Astrocyte (in vitro differentiated cells and primary cell): ENCODE measurements at regions not wholly inside any gene's neighbourhood (a gene's known extent, or its start where the extent isn't known, plus 50 kb on each side); places are given as distances from the start of the nearest gene placed in this dataset.
A peak's percentile ranks its signal among the peaks of the same experiment; 100 is the strongest.

Experiments
- DNase-seq: peaks from one replicate; pipeline ENCODE4 v3.0.0-alpha.2; 2010; ENCODE audit warnings: low read depth
- FAIRE-seq: peaks from 2 replicates; lab custom pipeline; 2011; peaks lifted over from hg19 to GRCh38; lab: Jason Lieb, UNC
- H2AFZ ChIP-seq: 2 replicates; pipeline ENCODE4 v1.6.0; 2012; ENCODE audit warnings: low read depth, low read length, inconsistent platforms
- H3K27ac ChIP-seq: 2 replicates; pipeline ENCODE4 v1.5.1; 2011; ENCODE audit warnings: low read depth, low read length, inconsistent platforms
- H3K27me3 ChIP-seq: 2 replicates; pipeline ENCODE4 v1.6.0; 2011; ENCODE audit warnings: low read length, inconsistent platforms; ENCODE audit not compliant: insufficient read depth
- H3K36me3 ChIP-seq: 2 replicates; pipeline ENCODE4 v1.5.1; 2011; ENCODE audit warnings: low read length, inconsistent platforms; ENCODE audit not compliant: insufficient read depth
- H3K4me1 ChIP-seq: 2 replicates; pipeline ENCODE4 v1.5.1; 2011; ENCODE audit warnings: low read length, inconsistent platforms; ENCODE audit not compliant: insufficient read depth
- H3K4me2 ChIP-seq: 2 replicates; pipeline ENCODE4 v1.6.0; 2012; ENCODE audit warnings: low read length, inconsistent platforms
- H3K4me3 ChIP-seq: 2 replicates; pipeline ENCODE4 v1.5.1; 2011; ENCODE audit warnings: low read depth, mild to moderate bottlenecking, low read length, inconsistent platforms; ENCODE audit not compliant: insufficient read depth
- H3K79me2 ChIP-seq: 2 replicates; pipeline ENCODE4 v1.6.0; 2012; ENCODE audit warnings: mild to moderate bottlenecking, low read length, inconsistent platforms; ENCODE audit not compliant: insufficient read depth
- H3K9ac ChIP-seq: 2 replicates; pipeline ENCODE4 v1.6.0; 2012; ENCODE audit warnings: mild to moderate bottlenecking, low read length, inconsistent platforms
- H3K9me3 ChIP-seq: 2 replicates; pipeline ENCODE4 v1.5.1; 2012; ENCODE audit warnings: low read depth, mild to moderate bottlenecking, low read length, inconsistent platforms; ENCODE audit not compliant: insufficient read depth
- H4K20me1 ChIP-seq: 2 replicates; pipeline ENCODE4 v1.6.0; 2012; ENCODE audit warnings: low read length, inconsistent platforms; ENCODE audit not compliant: insufficient read depth
- H3K27ac Mint-ChIP-seq: one replicate; pipeline ENCODE4 v1.8.0; 2021; ENCODE audit warnings: mild to moderate bottlenecking, mixed read lengths; ENCODE audit not compliant: unreplicated experiment
- H3K27me3 Mint-ChIP-seq: one replicate; pipeline ENCODE4 v1.8.0; 2021; ENCODE audit warnings: low read depth, mixed read lengths; ENCODE audit not compliant: unreplicated experiment
- H3K36me3 Mint-ChIP-seq: one replicate; pipeline ENCODE4 v1.8.0; 2021; ENCODE audit warnings: low read depth, mixed read lengths; ENCODE audit not compliant: unreplicated experiment
- H3K4me1 Mint-ChIP-seq: one replicate; pipeline ENCODE4 v1.8.0; 2021; ENCODE audit warnings: low read depth, mixed read lengths; ENCODE audit not compliant: unreplicated experiment
- H3K4me3 Mint-ChIP-seq: one replicate; pipeline ENCODE4 v1.8.0; 2021; ENCODE audit warnings: mild to moderate bottlenecking, moderate library complexity, mixed read lengths; ENCODE audit not compliant: unreplicated experiment
- H3K9me3 Mint-ChIP-seq: one replicate; pipeline ENCODE4 v1.8.0; 2021; ENCODE audit warnings: mild to moderate bottlenecking, mixed read lengths; ENCODE audit not compliant: unreplicated experiment
- EZH2 ChIP-seq: IDR thresholded peaks from 2 replicates; pipeline ENCODE4 v1.6.1; 2012; ENCODE audit warnings: mild to moderate bottlenecking, low read length, inconsistent platforms; ENCODE audit not compliant: insufficient read depth
- TF ChIP-seq, protein P1 (sequence below): IDR thresholded peaks from 2 replicates; pipeline ENCODE4 v1.5.1; 2011; ENCODE audit warnings: low read depth, mild to moderate bottlenecking, inconsistent platforms, low read length, moderate library complexity; ENCODE audit not compliant: insufficient read depth

DNA sequence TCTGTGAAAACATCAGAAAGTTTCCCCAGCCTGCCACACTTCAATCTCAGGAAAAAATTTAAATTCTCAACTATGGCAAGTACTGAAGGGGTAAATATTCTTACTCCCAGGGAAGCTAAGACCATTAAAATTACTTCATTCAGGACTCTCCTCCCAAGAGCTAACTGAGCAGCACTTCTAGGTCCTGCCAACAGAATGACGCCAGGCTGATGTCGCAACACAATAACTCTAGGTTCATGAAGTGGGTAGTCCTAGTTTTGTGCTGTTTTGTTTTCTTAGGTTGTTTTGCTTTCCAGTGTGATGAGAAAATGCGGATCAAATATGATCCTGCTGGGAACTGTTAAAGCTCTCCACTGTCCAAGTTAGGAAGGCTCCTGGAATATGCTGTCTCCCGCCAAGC is 180.0 kb downstream of the NKX6-1 start:
- Histone ChIP-seq H4K20me1 (no peaks in the 10 kb centered on the region), H3K4me3 (no peak overlapping the region), H3K4me1 (no peaks in the 10 kb centered on the region), H3K36me3 (no peaks in the 10 kb centered on the region), H3K79me2 (no peaks in the 10 kb centered on the region), H3K27me3 (no peaks in the 10 kb centered on the region), H3K27ac (no peak overlapping the region), H3K9ac (no peak overlapping the region), H2AFZ (no peak overlapping the region), H3K4me2 (no peak overlapping the region), H3K9me3 (no peaks in the 10 kb centered on the region)
- no peak for TF ChIP-seq EZH2
- TF ChIP-seq, protein P1, sequence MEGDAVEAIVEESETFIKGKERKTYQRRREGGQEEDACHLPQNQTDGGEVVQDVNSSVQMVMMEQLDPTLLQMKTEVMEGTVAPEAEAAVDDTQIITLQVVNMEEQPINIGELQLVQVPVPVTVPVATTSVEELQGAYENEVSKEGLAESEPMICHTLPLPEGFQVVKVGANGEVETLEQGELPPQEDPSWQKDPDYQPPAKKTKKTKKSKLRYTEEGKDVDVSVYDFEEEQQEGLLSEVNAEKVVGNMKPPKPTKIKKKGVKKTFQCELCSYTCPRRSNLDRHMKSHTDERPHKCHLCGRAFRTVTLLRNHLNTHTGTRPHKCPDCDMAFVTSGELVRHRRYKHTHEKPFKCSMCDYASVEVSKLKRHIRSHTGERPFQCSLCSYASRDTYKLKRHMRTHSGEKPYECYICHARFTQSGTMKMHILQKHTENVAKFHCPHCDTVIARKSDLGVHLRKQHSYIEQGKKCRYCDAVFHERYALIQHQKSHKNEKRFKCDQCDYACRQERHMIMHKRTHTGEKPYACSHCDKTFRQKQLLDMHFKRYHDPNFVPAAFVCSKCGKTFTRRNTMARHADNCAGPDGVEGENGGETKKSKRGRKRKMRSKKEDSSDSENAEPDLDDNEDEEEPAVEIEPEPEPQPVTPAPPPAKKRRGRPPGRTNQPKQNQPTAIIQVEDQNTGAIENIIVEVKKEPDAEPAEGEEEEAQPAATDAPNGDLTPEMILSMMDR = no peak
- Mint-ChIP-seq H3K36me3 (no peaks in the 10 kb centered on the region), H3K9me3 (no peaks in the 10 kb centered on the region), H3K27ac (no peak overlapping the region), H3K4me3 (no peak overlapping the region), H3K4me1 (no peaks in the 10 kb centered on the region), H3K27me3 (no peaks in the 10 kb centered on the region)
- DNase-seq = peak; percentile 34
- no peak for FAIRE-seq

DNA sequence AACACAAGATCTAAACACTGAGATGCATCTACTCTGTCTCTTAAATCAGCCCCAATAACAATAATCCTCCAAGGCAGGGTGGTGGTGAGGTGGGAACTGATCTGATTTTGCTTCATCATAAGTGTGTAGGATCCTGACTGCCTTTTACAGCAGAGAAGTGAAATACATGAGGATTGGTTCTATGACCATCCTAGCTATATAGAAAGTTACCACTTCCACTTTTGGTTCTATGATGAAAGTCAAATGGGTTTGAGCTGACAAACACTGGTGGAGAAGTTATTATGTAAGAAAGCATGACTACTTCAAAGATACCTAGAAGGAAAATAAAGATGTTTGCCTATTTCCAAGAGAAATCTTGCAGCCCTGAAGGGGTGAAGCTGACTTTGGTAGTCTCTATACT is 181.6 kb downstream of the NKX6-1 start:
- no peak for FAIRE-seq
- H3K36me3 Mint-ChIP-seq = no peaks in the 10 kb centered on the region
- H3K27ac ChIP-seq = no peak overlapping the region
- no peak overlapping the region for H3K4me3 Mint-ChIP-seq
- no peaks in the 10 kb centered on the region for H3K4me1 Mint-ChIP-seq
- no peak for TF ChIP-seq EZH2
- TF ChIP-seq, protein P1 = no peak
- H2AFZ ChIP-seq = no peak overlapping the region
- H3K4me3 ChIP-seq = no peak overlapping the region
- no peaks in the 10 kb centered on the region for H3K27me3 Mint-ChIP-seq
- no peak for DNase-seq
- H3K36me3 ChIP-seq = no peaks in the 10 kb centered on the region
- H3K9me3 ChIP-seq = no peaks in the 10 kb centered on the region
- H4K20me1 ChIP-seq = no peaks in the 10 kb centered on the region
- no peaks in the 10 kb centered on the region for H3K79me2 ChIP-seq
- no peak overlapping the region for H3K9ac ChIP-seq
- H3K9me3 Mint-ChIP-seq = no peaks in the 10 kb centered on the region
- no peak overlapping the region for H3K27ac Mint-ChIP-seq
- H3K4me1 ChIP-seq = no peaks in the 10 kb centered on the region
- H3K4me2 ChIP-seq = no peak overlapping the region
- no peaks in the 10 kb centered on the region for H3K27me3 ChIP-seq

DNA sequence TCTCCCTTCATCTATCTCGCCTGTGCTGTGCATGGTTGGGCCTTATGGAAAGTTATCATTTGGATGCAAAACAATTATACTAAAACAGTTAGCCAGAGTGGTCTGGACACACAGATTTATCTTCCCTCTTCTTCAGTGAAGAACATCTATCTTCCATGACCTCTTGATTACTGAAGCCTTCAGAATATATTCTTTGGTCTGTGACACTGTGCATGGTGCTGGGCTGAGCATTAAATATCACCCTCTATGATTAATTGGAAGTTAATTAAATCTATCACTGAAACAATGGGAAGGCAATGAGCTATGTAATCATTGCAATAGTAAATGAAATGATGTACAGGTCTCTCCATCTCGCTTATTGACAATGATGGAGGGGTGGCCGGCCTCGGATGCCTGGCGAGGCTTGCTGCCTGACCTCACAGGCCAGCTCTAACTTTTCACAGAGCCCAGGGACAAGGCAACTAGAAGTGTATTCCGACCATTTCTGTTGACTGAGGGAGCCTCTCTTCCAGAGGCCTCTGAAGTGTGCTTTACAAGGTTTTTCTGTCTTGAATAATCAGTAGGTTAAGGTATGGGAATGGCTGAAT is 186.6 kb downstream of the NKX6-1 start:
- H3K36me3 Mint-ChIP-seq = no peaks in the 10 kb centered on the region
- no peaks in the 10 kb centered on the region for H3K27me3 Mint-ChIP-seq
- no peak overlapping the region for H3K4me3 Mint-ChIP-seq
- H3K9me3 ChIP-seq = no peaks in the 10 kb centered on the region
- no peak overlapping the region for H3K4me2 ChIP-seq
- DNase-seq = no peak
- no peaks in the 10 kb centered on the region for H3K9me3 Mint-ChIP-seq
- no peak overlapping the region for H3K9ac ChIP-seq
- no peaks in the 10 kb centered on the region for H3K4me1 ChIP-seq
- H3K36me3 ChIP-seq = no peaks in the 10 kb centered on the region
- no peak overlapping the region for H2AFZ ChIP-seq
- no peaks in the 10 kb centered on the region for H3K4me1 Mint-ChIP-seq
- H3K27me3 ChIP-seq = no peaks in the 10 kb centered on the region
- no peak overlapping the region for H3K27ac Mint-ChIP-seq
- no peak for FAIRE-seq
- H3K4me3 ChIP-seq = no peak overlapping the region
- no peak overlapping the region for H3K27ac ChIP-seq
- TF ChIP-seq, protein P1 = no peak
- TF ChIP-seq EZH2 = no peak
- no peaks in the 10 kb centered on the region for H4K20me1 ChIP-seq
- no peaks in the 10 kb centered on the region for H3K79me2 ChIP-seq
